ENCODE measurements at regions not wholly inside any gene's neighbourhood (a gene's known extent, or its start where the extent isn't known, plus 50 kb on each side); places are given as distances from the start of the nearest gene placed in this dataset.
"Not testable (repeated sequence)": the region's sequence is repeated elsewhere in the genome, so short reads cannot be mapped to it uniquely, and the experiment has no call there.

DNA sequence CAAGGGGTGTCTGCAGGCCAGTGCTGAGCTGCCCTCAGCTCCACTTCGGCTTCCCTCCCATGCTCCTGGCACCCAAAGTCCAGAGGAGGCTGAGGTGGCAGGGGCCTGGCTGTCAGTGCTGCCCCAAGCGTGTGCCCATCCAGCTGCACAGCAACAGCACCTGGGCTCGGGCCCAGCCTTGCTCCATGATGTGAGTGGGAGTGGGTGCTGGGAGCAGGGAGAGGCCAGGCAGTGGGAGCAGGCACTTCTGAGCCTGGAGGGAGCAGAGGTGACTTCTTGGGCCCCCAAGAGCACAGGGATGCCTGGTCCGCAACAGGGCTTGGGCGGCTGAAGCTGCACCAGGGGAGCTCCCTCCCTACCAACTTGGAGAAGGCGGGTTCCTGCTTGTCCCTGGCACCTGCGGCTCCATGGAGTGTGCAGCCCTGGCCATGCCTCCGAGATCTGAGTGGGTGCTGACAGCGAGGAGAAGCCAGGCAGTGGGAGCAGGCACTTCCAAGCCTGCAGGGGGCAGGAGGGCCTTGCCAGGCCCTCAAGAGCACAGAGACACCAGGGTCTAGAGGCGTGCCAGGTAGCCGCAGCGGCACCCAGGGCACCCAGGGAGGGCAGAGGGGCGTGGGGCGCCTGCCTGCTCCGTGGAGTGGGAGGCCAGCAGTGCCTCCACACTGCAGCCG, 366.7 kb upstream of the SGO1 start:
- no peak for DNase-seq (ENCODE audit: low spot score)

GRCh38 chr3:20547361-20548269, 361.6 kb upstream of the SGO1 start:
- not testable (repeated sequence) for DNase-seq (ENCODE audit: low spot score)

DNA sequence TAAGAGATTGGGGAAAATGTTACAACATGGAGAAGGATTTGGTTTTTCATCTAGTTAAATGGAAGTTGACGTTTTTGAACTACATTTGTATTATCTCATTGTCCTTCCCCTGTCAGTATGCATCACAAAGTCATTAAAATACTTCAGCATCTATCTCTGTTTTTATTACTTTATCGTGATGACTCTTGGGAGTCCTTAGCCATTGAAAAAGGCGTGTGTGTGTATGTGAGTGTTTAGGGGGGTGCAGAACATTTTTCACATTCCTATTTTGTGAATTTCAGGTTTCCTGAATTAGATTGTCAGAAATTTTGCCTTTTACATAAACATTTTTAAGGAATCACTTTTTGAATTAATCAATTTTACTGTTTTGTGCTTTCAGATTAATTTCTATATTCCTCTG, 360.6 kb upstream of the SGO1 start:
- DNase-seq (ENCODE audit: low spot score), result no peak

GRCh38 chr3:20543535-20544226, 357.7 kb upstream of the SGO1 start:
- DNase-seq (ENCODE audit: low spot score), result no peak

DNA sequence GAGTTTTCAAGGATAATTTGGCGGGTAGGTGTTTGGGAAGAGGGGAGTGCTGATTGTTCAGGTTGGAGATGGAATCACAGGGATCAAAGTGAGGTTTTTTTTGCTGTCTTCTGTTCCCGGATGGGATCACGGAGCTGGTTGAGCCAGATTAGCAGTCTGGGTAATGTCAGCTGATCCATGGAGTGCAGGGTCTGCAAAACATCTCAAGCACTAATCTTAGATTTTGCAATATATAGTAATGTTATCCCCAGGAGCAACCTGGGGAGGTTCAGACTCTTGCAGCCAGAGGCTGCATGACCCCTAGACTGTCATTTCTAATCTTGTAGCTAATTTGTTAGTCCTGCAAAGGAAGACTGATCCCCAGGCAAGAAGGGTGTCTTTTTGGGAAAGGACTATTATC, 354.1 kb upstream of the SGO1 start:
- no peak for DNase-seq (ENCODE audit: low spot score)

GRCh38 chr3:20539666-20540065, 353.7 kb upstream of the SGO1 start:
- DNase-seq (ENCODE audit: low spot score), result no peak

DNA sequence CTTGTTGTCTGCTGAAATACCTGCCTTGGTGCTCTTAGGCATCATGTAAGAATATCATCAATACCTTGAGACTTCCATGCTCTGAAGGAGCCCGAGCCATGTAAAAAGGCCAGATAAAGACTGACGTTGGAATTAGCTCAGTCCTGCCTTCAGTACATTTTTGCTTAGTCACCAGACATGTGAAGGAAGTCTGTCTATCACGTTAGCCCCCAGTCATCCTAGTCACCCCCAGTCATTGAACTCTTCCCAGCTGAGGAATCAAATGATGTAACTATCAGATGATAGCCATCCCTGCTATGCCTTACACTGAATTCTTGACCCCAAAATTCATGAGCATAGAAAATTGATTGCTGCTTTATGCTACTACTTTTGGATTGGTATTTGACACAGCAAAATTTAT, 351.2 kb upstream of the SGO1 start:
- no peak for DNase-seq (ENCODE audit: low spot score)

GRCh38 chr3:20529911-20530310, 343.9 kb upstream of the SGO1 start:
- no peak for DNase-seq (ENCODE audit: low spot score)

GRCh38 chr3:20528180-20528770, 342.3 kb upstream of the SGO1 start:
- DNase-seq (ENCODE audit: low spot score), result no peak

DNA sequence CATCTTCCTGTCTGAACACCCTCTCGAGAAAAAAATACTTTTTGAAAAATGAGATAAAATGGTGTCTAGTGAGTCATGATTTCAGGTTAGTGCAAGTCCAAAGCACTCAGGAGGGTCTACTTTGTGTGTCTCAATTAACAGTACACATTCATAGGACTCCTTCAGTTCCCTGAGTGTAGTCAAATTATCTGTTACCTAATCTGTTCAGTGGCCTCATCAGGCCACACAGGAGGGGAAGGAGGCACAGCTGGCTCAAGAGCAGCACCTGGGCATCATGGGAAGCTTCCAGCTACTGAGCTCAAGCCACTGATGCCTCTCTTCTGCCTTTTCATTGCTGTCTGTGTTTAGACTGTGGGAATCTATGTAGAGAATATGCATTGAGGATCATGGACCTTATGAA, 341.4 kb upstream of the SGO1 start:
- no peak for DNase-seq (ENCODE audit: low spot score)

DNA sequence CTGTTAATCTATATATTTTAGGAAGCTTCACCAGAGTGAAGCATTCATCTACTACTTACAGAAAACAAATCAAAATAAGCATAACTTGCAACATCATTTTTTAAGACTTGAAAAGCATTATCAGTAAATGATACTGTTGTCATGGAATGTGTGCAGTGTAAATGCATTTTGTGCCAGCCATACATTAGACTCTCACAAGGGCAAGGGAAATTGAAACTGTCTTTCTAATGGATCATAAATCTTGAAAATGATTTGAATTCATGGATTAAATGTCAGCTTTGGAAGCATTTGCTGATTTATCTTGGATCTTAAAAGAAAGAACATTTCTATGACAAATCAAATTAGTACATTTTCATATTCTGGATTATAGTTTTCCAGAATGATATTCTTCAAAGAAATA, 338.3 kb upstream of the SGO1 start:
- DNase-seq (ENCODE audit: low spot score), result no peak

- no peak for DNase-seq (ENCODE audit: low spot score)
Measured at GRCh38 chr3:20523293-20523692, 337.3 kb upstream of the SGO1 start.

DNA sequence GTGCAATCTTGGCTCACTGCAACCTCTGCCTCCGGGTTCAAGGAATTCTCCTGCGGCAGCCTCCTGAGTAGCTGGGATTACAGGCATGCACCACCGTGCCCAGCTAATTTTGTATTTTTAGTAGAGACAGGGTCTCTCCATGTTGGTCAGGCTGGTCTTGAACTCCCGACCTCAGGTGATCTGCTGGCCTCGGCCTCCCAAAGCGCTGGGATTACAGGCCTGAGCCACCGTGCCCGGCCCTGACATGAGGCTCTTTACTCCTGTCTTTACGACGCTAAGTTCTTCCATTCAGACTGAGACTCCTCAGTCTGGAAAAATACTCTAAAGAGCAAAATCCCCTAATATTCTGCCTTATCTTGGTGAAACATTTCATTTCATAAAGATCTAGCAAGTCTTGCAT, 331.3 kb upstream of the SGO1 start:
- DNase-seq (ENCODE audit: low spot score), result not testable (repeated sequence)

- no peak for DNase-seq (ENCODE audit: low spot score)
Measured at GRCh38 chr3:20516311-20516710, 330.3 kb upstream of the SGO1 start.

DNA sequence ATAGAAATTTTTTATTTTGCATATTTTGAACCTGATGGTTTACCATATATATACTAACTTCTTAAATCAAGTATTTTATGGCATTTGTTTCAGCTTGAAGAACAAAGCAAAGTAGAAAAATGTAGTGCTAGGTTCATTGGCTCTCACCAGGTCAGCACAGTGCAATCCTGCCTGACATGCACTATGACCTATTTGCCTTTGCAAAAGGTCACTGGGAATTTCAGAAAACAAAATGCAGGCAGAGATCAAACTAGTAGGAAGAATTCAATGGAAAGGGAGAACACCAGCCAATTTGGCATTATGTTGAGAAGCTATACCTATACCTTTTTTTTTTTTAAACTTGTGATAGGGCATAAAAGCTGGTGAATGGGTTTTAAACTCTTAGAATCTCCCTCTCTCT, 329.8 kb upstream of the SGO1 start:
- no peak for DNase-seq (ENCODE audit: low spot score)

DNA sequence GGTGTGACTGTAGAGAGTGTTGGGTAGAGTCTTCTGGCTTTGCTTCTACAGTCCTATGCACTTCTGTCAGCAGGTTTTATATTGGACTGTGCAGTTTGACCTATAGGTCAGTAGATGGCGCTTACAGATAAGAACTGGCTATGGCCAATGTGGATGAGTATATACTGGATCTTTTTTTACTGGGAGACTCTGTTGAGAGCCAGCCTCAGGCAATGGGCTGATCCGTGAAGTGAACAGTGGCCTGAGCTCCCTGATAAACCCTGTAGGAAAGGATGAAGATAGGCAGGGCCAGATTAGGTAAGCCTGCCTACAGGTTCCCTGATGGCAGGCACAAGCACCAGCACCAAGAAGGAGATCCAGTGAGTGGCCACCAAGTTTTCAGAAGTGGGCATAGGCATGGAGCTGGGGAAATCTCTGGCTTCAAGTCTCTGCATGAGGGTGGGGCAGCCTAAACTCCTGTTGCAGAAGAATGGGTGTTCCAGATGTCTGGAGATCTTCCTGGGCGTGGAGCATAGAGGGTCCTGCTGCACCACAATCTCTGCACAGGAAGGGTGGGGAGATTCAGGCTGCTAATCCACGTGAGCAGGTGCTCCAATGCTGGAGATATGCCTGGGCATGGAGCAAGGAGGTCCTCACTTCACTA, 326.0 kb upstream of the SGO1 start:
- DNase-seq (ENCODE audit: low spot score), result peak; percentile 51

DNA sequence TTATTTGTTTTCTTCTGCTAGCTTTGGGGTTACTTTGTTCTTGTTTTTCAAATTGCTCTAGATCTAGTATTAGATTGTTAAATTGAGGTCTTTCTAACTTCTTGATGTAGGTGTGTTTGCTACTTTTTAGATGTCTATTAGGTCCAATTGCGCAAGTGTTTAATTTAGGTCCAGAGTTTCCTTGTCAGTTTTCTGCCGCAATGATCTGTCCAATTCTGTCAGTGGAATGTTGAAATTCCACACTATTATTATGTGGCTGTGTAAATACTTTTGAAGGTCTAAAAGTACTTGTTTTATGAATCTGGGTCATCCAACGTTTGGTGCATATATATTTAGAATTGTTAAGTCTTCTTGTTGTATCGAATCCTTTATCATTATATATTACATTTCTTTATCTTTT, 324.4 kb upstream of the SGO1 start:
- DNase-seq (ENCODE audit: low spot score), result no peak

GRCh38 chr3:20503394-20504082, 317.5 kb upstream of the SGO1 start:
- no peak for DNase-seq (ENCODE audit: low spot score)

GRCh38 chr3:20490996-20491395, 305.0 kb upstream of the SGO1 start:
- DNase-seq (ENCODE audit: low spot score), result no peak

GRCh38 chr3:20488151-20488550, 302.1 kb upstream of the SGO1 start:
- no peak for DNase-seq (ENCODE audit: low spot score)

DNA sequence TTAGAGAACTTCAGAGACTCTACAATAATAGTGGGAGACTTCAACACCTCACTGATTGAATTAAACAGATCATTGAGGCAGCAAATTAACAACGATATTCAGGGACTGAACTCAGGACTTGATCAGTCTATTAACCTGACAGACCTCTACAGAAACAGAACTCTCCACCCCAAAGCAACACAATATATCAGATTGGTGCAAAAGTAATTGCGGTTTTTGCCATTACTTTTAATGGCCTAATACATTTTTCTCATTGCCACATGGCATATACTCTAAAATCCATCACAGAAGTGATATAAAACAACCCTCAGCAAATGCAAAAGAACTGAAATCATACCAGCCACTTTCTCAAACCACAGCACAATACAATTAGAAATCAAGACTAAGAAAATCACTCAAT, 298.1 kb upstream of the SGO1 start:
- DNase-seq (ENCODE audit: low spot score), result no peak

Measured in AG08396 (cell line).